Breast epithelium (tissue), 4 donors: ENCODE measurements at regions not wholly inside any gene's neighbourhood (a gene's known extent, or its start where the extent isn't known, plus 50 kb on each side); places are given as distances from the start of the nearest gene placed in this dataset.

Experiments
- DNase-seq, 2 donors: peaks; one replicate each; pipeline ENCODE4 v3.0.0-alpha.2; 2019; ENCODE audit warnings: low spot score in 2 of 2
- H3K27ac ChIP-seq, 2 donors: fragments of 200-600 bp; sonication (generic) in 1 of 2; one replicate each; pipeline ENCODE4 v1.5.1; 2016 to 2019; ENCODE audit warnings: mild to moderate bottlenecking in 1 of 2
- H3K27me3 ChIP-seq, 2 donors: fragments of 200-600 bp; sonication (generic) in 1 of 2; one replicate each; pipeline versions ENCODE4 v1.5.1 to v1.6.0; 2017 to 2019; ENCODE audit warnings: control low read depth in 1 of 2, mild to moderate bottlenecking in 1 of 2
- H3K36me3 ChIP-seq: fragments of 200-600 bp; one replicate; pipeline ENCODE4 v1.5.1; 2019
- H3K4me1 ChIP-seq, 2 donors: fragments of 200-600 bp; sonication (generic); one replicate each; pipeline ENCODE4 v1.5.1; 2016 to 2019; ENCODE audit warnings: control low read depth in 1 of 2
- H3K4me3 ChIP-seq, 3 donors: fragments of 200-600 bp; sonication (generic); 1 replicate in 2 of 3; 2 replicates in 1 of 3; pipeline ENCODE4 v1.5.1; 2016 to 2019; ENCODE audit warnings: mild to moderate bottlenecking in 3 of 3, moderate library complexity in 2 of 3
- H3K9me3 ChIP-seq, 2 donors: fragments of 200-600 bp; sonication (generic) in 1 of 2; one replicate each; pipeline ENCODE4 v1.5.1; 2016 to 2019; ENCODE audit warnings: control low read depth in 1 of 2
- POLR2A ChIP-seq: fragments of 450-650 bp; IDR thresholded peaks from one replicate; pipeline ENCODE4 v1.6.1; 2016; ENCODE audit warnings: antibody characterized with exemption, mild to moderate bottlenecking, moderate library complexity
- POLR2AphosphoS5 ChIP-seq, 3 donors: sonication (generic); formaldehyde crosslinking; IDR thresholded peaks; one replicate each; pipeline ENCODE4 v1.6.1; 2017; ENCODE audit warnings: antibody characterized with exemption in 3 of 3
- intact Hi-C: fragments of 100-400 bp; cut with DNase I; formaldehyde crosslinking; loops from one replicate; pipeline ENCODE4 v1.15.1; 2023; ENCODE audit warnings: low total_unique reads
- TF ChIP-seq, protein P1 (sequence below), 3 donors: fragments of 450-650 bp; IDR thresholded peaks; one replicate each; pipeline ENCODE4 v1.5.1; 2016 to 2017; ENCODE audit warnings: antibody characterized with exemption in 3 of 3, mild to moderate bottlenecking in 3 of 3, moderate library complexity in 3 of 3

DNA sequence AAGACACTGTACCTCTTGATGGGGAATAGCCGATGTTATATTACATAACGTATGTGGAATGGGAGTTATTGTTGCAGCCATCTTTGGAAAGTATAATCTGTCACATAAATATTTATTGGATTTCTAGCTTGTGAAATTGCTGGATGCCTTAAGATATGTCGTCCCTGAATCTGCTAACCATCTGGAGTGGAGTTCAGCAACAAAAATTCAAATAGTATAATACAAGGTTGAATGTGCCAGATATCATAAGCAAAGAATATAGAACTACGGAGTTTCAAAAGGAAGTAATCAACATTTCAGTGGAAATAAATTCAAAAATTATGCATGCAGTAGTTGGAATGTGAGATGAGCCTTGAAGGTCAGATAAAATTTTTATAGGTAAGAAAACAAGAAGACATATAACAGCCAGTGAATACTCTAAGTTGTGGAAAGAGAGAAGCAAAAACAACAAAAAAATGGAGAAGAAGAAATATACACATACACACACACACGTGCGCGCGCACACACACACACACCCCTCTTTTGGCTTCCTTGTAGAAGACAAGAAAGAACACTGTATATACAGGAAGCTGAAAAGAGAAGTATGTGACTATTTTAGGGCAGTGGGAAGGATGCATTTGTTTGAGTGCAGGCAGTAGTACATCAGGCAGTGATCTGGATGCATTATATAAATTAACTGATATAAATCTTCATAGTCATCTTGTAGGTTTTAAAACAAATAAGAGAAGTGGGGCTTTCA is 516.7 kb downstream of the KCNT2 start:
- TF ChIP-seq, protein P1, sequence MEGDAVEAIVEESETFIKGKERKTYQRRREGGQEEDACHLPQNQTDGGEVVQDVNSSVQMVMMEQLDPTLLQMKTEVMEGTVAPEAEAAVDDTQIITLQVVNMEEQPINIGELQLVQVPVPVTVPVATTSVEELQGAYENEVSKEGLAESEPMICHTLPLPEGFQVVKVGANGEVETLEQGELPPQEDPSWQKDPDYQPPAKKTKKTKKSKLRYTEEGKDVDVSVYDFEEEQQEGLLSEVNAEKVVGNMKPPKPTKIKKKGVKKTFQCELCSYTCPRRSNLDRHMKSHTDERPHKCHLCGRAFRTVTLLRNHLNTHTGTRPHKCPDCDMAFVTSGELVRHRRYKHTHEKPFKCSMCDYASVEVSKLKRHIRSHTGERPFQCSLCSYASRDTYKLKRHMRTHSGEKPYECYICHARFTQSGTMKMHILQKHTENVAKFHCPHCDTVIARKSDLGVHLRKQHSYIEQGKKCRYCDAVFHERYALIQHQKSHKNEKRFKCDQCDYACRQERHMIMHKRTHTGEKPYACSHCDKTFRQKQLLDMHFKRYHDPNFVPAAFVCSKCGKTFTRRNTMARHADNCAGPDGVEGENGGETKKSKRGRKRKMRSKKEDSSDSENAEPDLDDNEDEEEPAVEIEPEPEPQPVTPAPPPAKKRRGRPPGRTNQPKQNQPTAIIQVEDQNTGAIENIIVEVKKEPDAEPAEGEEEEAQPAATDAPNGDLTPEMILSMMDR (IDR thresholded peaks at IDR 0.05), result no peak
- TF ChIP-seq POLR2A (no peak), POLR2AphosphoS5 (IDR thresholded peaks at IDR 0.05) (no peak)
- intact Hi-C loops, result no loop called here

DNA sequence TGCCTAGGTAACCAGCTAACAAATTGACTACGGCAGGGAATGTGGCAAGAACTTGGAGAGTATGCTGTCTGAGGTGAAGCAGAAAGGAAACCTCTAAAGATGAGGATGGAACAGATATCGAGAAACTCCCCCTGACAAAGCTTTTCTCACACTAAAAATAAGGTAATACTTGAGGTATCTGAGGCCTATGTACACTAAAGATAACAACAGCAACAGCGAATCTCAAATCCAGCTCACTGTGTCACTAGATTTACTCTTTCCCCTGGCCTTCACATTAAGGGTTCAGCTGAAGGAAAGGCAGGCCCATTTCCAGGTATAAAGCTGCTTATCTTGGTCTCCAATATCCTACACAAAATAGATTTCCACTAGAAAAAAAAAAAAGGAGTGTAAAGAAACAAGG is 518.0 kb downstream of the KCNT2 start:
- no peak for DNase-seq
- Histone ChIP-seq H3K4me3 (no peak overlapping the region), H3K4me1 (no peaks in the 10 kb centered on the region), H3K36me3 (no peaks in the 10 kb centered on the region), H3K9me3 (no peaks in the 10 kb centered on the region), H3K27ac (no peak overlapping the region), H3K27me3 (no peaks in the 10 kb centered on the region)
- intact Hi-C loops, result no loop called here
- TF ChIP-seq, protein P1 (IDR thresholded peaks at IDR 0.05), result no peak
- TF ChIP-seq POLR2AphosphoS5 (IDR thresholded peaks at IDR 0.05) (no peak), POLR2A (no peak)

More for the DNA sequence above, 516.7 kb downstream of the KCNT2 start:
- Histone ChIP-seq H3K9me3 (no peaks in the 10 kb centered on the region), H3K4me3 (no peak overlapping the region), H3K27ac (no peak overlapping the region), H3K36me3 (no peaks in the 10 kb centered on the region), H3K4me1 (no peaks in the 10 kb centered on the region), H3K27me3 (no peaks in the 10 kb centered on the region)
- DNase-seq, result no peak

DNA sequence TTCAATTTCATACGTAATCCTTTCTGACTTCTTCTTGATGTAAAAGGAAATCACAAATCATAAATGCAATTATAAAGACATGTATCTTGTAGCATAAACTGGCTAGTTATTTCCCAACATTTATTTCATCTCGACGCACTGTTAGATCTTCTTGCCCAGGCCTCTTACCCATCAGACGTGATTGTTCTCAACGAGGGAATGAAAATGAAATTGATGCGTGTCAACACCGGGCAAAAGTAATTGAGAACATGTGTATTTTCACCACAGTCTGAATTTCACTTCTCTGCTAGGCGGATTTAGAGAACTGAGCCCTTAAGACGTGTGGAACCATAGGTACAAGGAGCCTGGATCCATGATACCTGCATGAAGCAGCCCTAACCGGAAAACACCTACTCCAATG is 519.7 kb downstream of the KCNT2 start:
- no peaks in the 10 kb centered on the region for H3K9me3 ChIP-seq
- DNase-seq, result no peak
- no peaks in the 10 kb centered on the region for H3K36me3 ChIP-seq
- intact Hi-C loops, result no loop called here
- H3K4me3 ChIP-seq, result no peak overlapping the region
- H3K4me1 ChIP-seq, result no peaks in the 10 kb centered on the region
- no peaks in the 10 kb centered on the region for H3K27me3 ChIP-seq
- no peak for TF ChIP-seq POLR2A
- TF ChIP-seq, protein P1 (IDR thresholded peaks at IDR 0.05), result no peak
- no peak for TF ChIP-seq POLR2AphosphoS5 (IDR thresholded peaks at IDR 0.05)
- no peak overlapping the region for H3K27ac ChIP-seq

DNA sequence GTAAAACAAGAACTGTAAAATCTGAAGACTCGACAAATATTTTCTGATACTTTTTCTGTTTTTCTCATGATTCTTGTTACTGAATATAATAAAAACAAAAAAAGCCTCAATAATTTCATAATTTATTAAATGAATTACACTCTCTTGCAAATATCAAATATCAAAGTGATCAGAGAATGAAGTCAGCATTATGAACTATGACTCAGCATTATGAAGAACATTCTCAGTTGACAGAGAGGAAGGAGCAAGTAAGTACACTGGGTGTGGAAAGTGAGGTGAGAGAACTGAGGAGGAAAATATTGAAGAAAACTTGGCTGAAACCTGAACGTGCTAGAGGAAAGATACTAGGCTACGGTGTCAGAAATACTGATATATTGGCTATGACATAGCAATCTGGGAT is 529.5 kb downstream of the KCNT2 start:
- Histone ChIP-seq H3K4me3 (no peak overlapping the region), H3K4me1 (no peaks in the 10 kb centered on the region), H3K9me3 (no peaks in the 10 kb centered on the region), H3K36me3 (no peaks in the 10 kb centered on the region), H3K27me3 (no peaks in the 10 kb centered on the region), H3K27ac (no peak overlapping the region)
- intact Hi-C loops, result no loop called here
- TF ChIP-seq, protein P1 (IDR thresholded peaks at IDR 0.05), result no peak
- TF ChIP-seq POLR2A, result no peak
- no peak for TF ChIP-seq POLR2AphosphoS5 (IDR thresholded peaks at IDR 0.05)
- no peak for DNase-seq

DNA sequence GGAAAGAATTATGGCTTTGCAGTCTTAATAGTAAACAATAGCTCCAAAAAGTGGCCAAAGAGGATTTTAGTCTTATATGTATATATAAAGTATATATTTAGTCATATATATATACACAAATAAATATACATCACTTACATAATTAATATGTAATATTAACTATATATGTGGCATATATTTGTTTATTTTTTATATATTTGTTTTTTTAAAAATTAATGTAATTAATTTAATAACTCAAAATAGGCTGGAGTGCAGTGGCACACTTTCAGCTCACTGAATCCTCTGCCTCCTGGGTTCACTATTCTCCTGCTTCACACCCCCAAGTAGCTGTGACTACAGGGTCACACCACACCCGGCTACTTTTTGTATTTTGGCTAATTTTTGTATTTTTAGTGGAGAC is 532.6 kb downstream of the KCNT2 start:
- no peak for TF ChIP-seq POLR2AphosphoS5 (IDR thresholded peaks at IDR 0.05)
- no peak for TF ChIP-seq POLR2A
- TF ChIP-seq, protein P1 (IDR thresholded peaks at IDR 0.05), result no peak
- Histone ChIP-seq H3K9me3 (no peaks in the 10 kb centered on the region), H3K4me1 (no peaks in the 10 kb centered on the region), H3K36me3 (no peaks in the 10 kb centered on the region), H3K27ac (no peak overlapping the region), H3K27me3 (no peaks in the 10 kb centered on the region), H3K4me3 (no peak overlapping the region)
- intact Hi-C loops, result no loop called here
- DNase-seq, result no peak
